ENCODE measurements at regions not wholly inside any gene's neighbourhood (a gene's known extent, or its start where the extent isn't known, plus 50 kb on each side); places are given as distances from the start of the nearest gene placed in this dataset.

- Histone ChIP-seq H3K27me3 (replicated peaks) (no peaks in the 10 kb centered on the region), H3K36me3 (replicated peaks) (no peaks in the 10 kb centered on the region), H3K27ac (no peak overlapping the region), H3K4me3 (ENCODE audit: low read depth, low read length) (no peak overlapping the region)
- DNase-seq: no peak
- TF ChIP-seq, protein P1, sequence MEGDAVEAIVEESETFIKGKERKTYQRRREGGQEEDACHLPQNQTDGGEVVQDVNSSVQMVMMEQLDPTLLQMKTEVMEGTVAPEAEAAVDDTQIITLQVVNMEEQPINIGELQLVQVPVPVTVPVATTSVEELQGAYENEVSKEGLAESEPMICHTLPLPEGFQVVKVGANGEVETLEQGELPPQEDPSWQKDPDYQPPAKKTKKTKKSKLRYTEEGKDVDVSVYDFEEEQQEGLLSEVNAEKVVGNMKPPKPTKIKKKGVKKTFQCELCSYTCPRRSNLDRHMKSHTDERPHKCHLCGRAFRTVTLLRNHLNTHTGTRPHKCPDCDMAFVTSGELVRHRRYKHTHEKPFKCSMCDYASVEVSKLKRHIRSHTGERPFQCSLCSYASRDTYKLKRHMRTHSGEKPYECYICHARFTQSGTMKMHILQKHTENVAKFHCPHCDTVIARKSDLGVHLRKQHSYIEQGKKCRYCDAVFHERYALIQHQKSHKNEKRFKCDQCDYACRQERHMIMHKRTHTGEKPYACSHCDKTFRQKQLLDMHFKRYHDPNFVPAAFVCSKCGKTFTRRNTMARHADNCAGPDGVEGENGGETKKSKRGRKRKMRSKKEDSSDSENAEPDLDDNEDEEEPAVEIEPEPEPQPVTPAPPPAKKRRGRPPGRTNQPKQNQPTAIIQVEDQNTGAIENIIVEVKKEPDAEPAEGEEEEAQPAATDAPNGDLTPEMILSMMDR (IDR thresholded peaks at IDR 0.05; ENCODE audit: low read depth, low read length, missing control alignments): no peak
- in situ Hi-C loops (cut with HindIII; ENCODE audit: low pct_ligation_motif_present, low sequenced_read_pairs): no loop called here
Observed at GRCh38 chr2:235350234-235350633, 143.6 kb upstream of the AGAP1 start.

- Histone ChIP-seq H3K27me3 (replicated peaks) (no peaks in the 10 kb centered on the region), H3K36me3 (replicated peaks) (no peaks in the 10 kb centered on the region), H3K27ac (no peak overlapping the region), H3K4me3 (ENCODE audit: low read depth, low read length) (no peak overlapping the region)
- TF ChIP-seq, protein P1 (IDR thresholded peaks at IDR 0.05; ENCODE audit: low read depth, low read length, missing control alignments): no peak
- no peak for DNase-seq
- in situ Hi-C loops (cut with HindIII; ENCODE audit: low pct_ligation_motif_present, low sequenced_read_pairs): no loop called here
Observed at GRCh38 chr2:235352541-235352940, 141.3 kb upstream of the AGAP1 start.

- TF ChIP-seq, protein P1 (IDR thresholded peaks at IDR 0.05; ENCODE audit: low read depth, low read length, missing control alignments): no peak
- no peak for DNase-seq
- Histone ChIP-seq H3K36me3 (replicated peaks) (no peaks in the 10 kb centered on the region), H3K27me3 (replicated peaks) (no peaks in the 10 kb centered on the region), H3K4me3 (ENCODE audit: low read depth, low read length) (no peak overlapping the region), H3K27ac (no peak overlapping the region)
- in situ Hi-C loops (cut with HindIII; ENCODE audit: low pct_ligation_motif_present, low sequenced_read_pairs): no loop called here
Observed at GRCh38 chr2:235357881-235358280, 136.0 kb upstream of the AGAP1 start.

DNA sequence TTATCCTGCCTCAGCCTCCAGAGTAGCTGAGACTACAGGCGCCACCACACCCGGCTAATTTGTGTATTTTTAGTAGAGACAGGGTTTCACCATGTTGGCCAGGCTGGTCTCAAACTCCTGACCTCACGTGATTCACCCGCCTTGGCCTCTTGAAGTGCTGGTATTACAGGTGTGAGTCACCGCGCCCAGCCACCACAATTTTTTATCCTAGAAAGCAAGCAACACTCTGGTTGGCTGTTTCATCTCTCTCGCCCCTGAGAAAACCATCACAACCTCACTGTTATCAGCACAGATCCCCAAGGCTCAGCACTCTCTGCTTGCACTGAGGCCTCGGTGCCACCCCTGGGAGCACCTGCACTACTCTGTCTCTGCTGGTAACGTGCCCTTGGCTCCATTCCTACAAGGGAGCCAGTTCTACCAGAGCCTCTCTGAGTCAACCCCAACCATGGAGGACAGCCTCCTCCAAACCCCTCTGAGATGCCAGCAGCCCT is 134.8 kb upstream of the AGAP1 start:
- Histone ChIP-seq H3K4me3 (ENCODE audit: low read depth, low read length) (no peak overlapping the region), H3K36me3 (replicated peaks) (no peaks in the 10 kb centered on the region), H3K27me3 (replicated peaks) (no peaks in the 10 kb centered on the region), H3K27ac (no peak overlapping the region)
- TF ChIP-seq, protein P1 (IDR thresholded peaks at IDR 0.05; ENCODE audit: low read depth, low read length, missing control alignments): no peak
- in situ Hi-C loops (cut with HindIII; ENCODE audit: low pct_ligation_motif_present, low sequenced_read_pairs): no loop called here
- peak; percentile 24 for DNase-seq

GRCh38 chr2:235360446-235360845 is 133.4 kb upstream of the AGAP1 start:
- TF ChIP-seq, protein P1 (IDR thresholded peaks at IDR 0.05; ENCODE audit: low read depth, low read length, missing control alignments): no peak
- Histone ChIP-seq H3K4me3 (ENCODE audit: low read depth, low read length) (no peak overlapping the region), H3K27me3 (replicated peaks) (no peaks in the 10 kb centered on the region), H3K27ac (no peak overlapping the region), H3K36me3 (replicated peaks) (no peaks in the 10 kb centered on the region)
- no peak for DNase-seq
- in situ Hi-C loops (cut with HindIII; ENCODE audit: low pct_ligation_motif_present, low sequenced_read_pairs): no loop called here

GRCh38 chr2:235365743-235366142 is 128.1 kb upstream of the AGAP1 start:
- no peaks in the 10 kb centered on the region for H3K36me3 ChIP-seq (replicated peaks)
- in situ Hi-C loops (cut with HindIII; ENCODE audit: low pct_ligation_motif_present, low sequenced_read_pairs): no loop called here
- H3K27ac ChIP-seq: no peak overlapping the region
- no peaks in the 10 kb centered on the region for H3K27me3 ChIP-seq (replicated peaks)
- DNase-seq: no peak
- no peak overlapping the region for H3K4me3 ChIP-seq (ENCODE audit: low read depth, low read length)
- TF ChIP-seq, protein P1 (IDR thresholded peaks at IDR 0.05; ENCODE audit: low read depth, low read length, missing control alignments): no peak

All from brain microvascular endothelial cell (primary cell).